OCI-LY3 (cell line): ENCODE measurements at regions not wholly inside any gene's neighbourhood (a gene's known extent, or its start where the extent isn't known, plus 50 kb on each side); places are given as distances from the start of the nearest gene placed in this dataset.

Source experiments
- CTCF ChIP-seq: fragments of 200-600, 300-600 bp; sonication (generic); IDR thresholded peaks from 2 replicates; pipeline ENCODE4 v1.5.1; 2014; ENCODE audit warnings: antibody characterized with exemption, low read length, low read depth
- EZH2phosphoT487 ChIP-seq: fragments of 200-600 bp; shearing (Covaris generic); IDR thresholded peaks from 2 replicates; pipeline ENCODE4 v1.6.1; 2018; ENCODE audit warnings: antibody characterized with exemption, mixed run types, low read depth

DNA sequence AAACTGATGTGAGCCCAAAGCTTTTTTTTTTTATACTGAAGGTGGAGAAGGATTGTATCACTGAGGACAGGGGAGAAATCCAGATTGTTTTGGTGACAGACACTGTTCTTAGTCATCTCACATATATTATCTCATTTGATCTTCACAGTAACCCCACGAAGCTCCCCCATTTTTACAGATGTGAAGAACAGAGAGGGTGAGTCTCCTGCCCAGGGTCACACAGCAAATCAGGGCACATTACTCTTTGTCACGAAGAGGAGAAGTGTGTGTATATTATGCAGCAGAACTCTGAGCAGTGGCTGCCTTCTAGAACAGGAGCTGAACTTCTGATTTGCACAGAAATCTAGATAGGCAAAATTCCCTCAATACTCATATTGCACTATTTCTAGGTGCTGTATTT is 504.3 kb downstream of the XYLT1 start:
- TF ChIP-seq CTCF (no peak), EZH2phosphoT487 (no peak)
